GM12891 (cell line): ENCODE measurements at regions not wholly inside any gene's neighbourhood (a gene's known extent, or its start where the extent isn't known, plus 50 kb on each side); places are given as distances from the start of the nearest gene placed in this dataset.

ENCODE experiments used
- PAX5 ChIP-seq: IDR thresholded peaks from 2 replicates; pipeline ENCODE4 v1.6.1; 2011; ENCODE audit warnings: low read length, moderate library complexity, mild to moderate bottlenecking; ENCODE audit not compliant: insufficient read depth, severe bottlenecking
- POLR2A ChIP-seq: IDR thresholded peaks from 2 replicates; pipeline ENCODE4 v1.6.1; 2011; ENCODE audit warnings: low read depth, low read length, control low read depth
- POLR2AphosphoS5 ChIP-seq: IDR thresholded peaks from 2 replicates; pipeline ENCODE4 v1.6.1; 2011; ENCODE audit warnings: low read depth, low read length, control low read depth
- TAF1 ChIP-seq: IDR thresholded peaks from 2 replicates; pipeline ENCODE4 v1.6.1; 2011; ENCODE audit warnings: low read depth, low read length, control low read depth

- TF ChIP-seq PAX5 = no peak
- no peak for TF ChIP-seq POLR2A
- TF ChIP-seq TAF1 = no peak
- TF ChIP-seq POLR2AphosphoS5 = no peak
Measured at GRCh38 chr4:178856139-178856800, 1414.0 kb upstream of the AGA start.
